Vagina (tissue), 2 donors: ENCODE measurements at regions not wholly inside any gene's neighbourhood (a gene's known extent, or its start where the extent isn't known, plus 50 kb on each side); places are given as distances from the start of the nearest gene placed in this dataset.
"Not testable (repeated sequence)": the region's sequence is repeated elsewhere in the genome, so short reads cannot be mapped to it uniquely, and the experiment has no call there.

Experiments
- DNase-seq, 2 donors: peaks; one replicate each; pipeline ENCODE4 v3.0.0-alpha.2; 2017; ENCODE audit errors: extremely low spot score in 2 of 2
- H3K27ac ChIP-seq: fragments of 200-600 bp; sonication (generic); one replicate; pipeline ENCODE4 v1.5.1; 2019
- H3K27me3 ChIP-seq: fragments of 200-600 bp; sonication (generic); one replicate; pipeline ENCODE4 v1.5.1; 2019
- H3K36me3 ChIP-seq, 2 donors: fragments of 200-600 bp; sonication (generic); one replicate each; pipeline ENCODE4 v1.5.1; 2017 to 2019
- H3K4me1 ChIP-seq: fragments of 200-600 bp; sonication (generic); one replicate; pipeline ENCODE4 v1.5.1; 2019
- H3K4me3 ChIP-seq, 2 donors: fragments of 200-600 bp; sonication (generic); 1 replicate in 1 of 2; 2 replicates in 1 of 2; pipeline ENCODE4 v1.5.1; 2016 to 2019
- H3K9me3 ChIP-seq: fragments of 200-600 bp; sonication (generic); one replicate; pipeline ENCODE4 v1.5.1; 2019
- CTCF ChIP-seq, 3 experiments: fragments of 450-650 bp in 2 of 3; fragments of 200-600 bp in 1 of 3; sonication (generic) in 1 of 3; IDR thresholded peaks; one replicate each; pipeline ENCODE4 v1.5.1; 2017 to 2019; ENCODE audit warnings: antibody characterized with exemption in 3 of 3, mild to moderate bottlenecking in 2 of 3, moderate library complexity in 2 of 3
- POLR2A ChIP-seq, 2 donors: fragments of 450-650 bp; IDR thresholded peaks; one replicate each; pipeline ENCODE4 v1.6.1; 2017; ENCODE audit warnings: antibody characterized with exemption in 2 of 2, mild to moderate bottlenecking in 2 of 2, moderate library complexity in 2 of 2
- POLR2AphosphoS5 ChIP-seq, 2 donors: sonication (generic); formaldehyde crosslinking; IDR thresholded peaks; one replicate each; pipeline ENCODE4 v1.9.0; 2017; ENCODE audit warnings: antibody characterized with exemption in 2 of 2, mild to moderate bottlenecking in 2 of 2, low read depth in 1 of 2; ENCODE audit not compliant: insufficient read depth in 1 of 2
- intact Hi-C: fragments of 100-400 bp; cut with DNase I; formaldehyde crosslinking; loops from one replicate; pipeline ENCODE4 v1.15.1; 2023

GRCh38 chr2:75846683-75847190 is 136.0 kb upstream of the GCFC2 start:
- no peak overlapping the region for H3K27ac ChIP-seq
- no peaks in the 10 kb centered on the region for H3K27me3 ChIP-seq
- TF ChIP-seq POLR2A (IDR thresholded peaks at IDR 0.05) (no peak), POLR2AphosphoS5 (IDR thresholded peaks at IDR 0.05; ENCODE audit: insufficient read depth in 1 of 2, low read depth in 1 of 2) (no peak), CTCF (IDR thresholded peaks at IDR 0.05) (no peak)
- DNase-seq = no peak
- H3K36me3 ChIP-seq = no peaks in the 10 kb centered on the region
- no peaks in the 10 kb centered on the region for H3K9me3 ChIP-seq
- intact Hi-C loops = no loop called here
- no peaks in the 10 kb centered on the region for H3K4me1 ChIP-seq
- no peak overlapping the region for H3K4me3 ChIP-seq

- H3K9me3 ChIP-seq = no peaks in the 10 kb centered on the region
- no peaks in the 10 kb centered on the region for H3K27me3 ChIP-seq
- intact Hi-C loops = no loop called here
- no peak overlapping the region for H3K27ac ChIP-seq
- no peaks in the 10 kb centered on the region for H3K4me1 ChIP-seq
- H3K36me3 ChIP-seq = no peaks in the 10 kb centered on the region
- H3K4me3 ChIP-seq = no peak overlapping the region
- DNase-seq = no peak
- no peak for TF ChIP-seq POLR2AphosphoS5 (IDR thresholded peaks at IDR 0.05; ENCODE audit: insufficient read depth in 1 of 2, low read depth in 1 of 2)
- TF ChIP-seq CTCF (IDR thresholded peaks at IDR 0.05) = no peak
- TF ChIP-seq POLR2A (IDR thresholded peaks at IDR 0.05) = no peak
Observed at GRCh38 chr2:75844651-75845050, 133.9 kb upstream of the GCFC2 start.

- H3K27ac ChIP-seq, intact Hi-C loops, H3K4me1 ChIP-seq, DNase-seq, H3K27me3 ChIP-seq, H3K36me3 ChIP-seq, H3K9me3 ChIP-seq, H3K4me3 ChIP-seq: not testable (repeated sequence)
Observed at GRCh38 chr2:75834588-75834987, 123.9 kb upstream of the GCFC2 start.

- intact Hi-C loops = no loop called here
- no peak for DNase-seq
- TF ChIP-seq CTCF (IDR thresholded peaks at IDR 0.05) (no peak), POLR2AphosphoS5 (IDR thresholded peaks at IDR 0.05; ENCODE audit: insufficient read depth in 1 of 2, low read depth in 1 of 2) (no peak), POLR2A (IDR thresholded peaks at IDR 0.05) (no peak)
Observed at GRCh38 chr2:75833386-75833785, 122.7 kb upstream of the GCFC2 start.

GRCh38 chr2:75828826-75829225 is 118.1 kb upstream of the GCFC2 start:
- DNase-seq = no peak
- H3K27ac ChIP-seq = no peak overlapping the region
- H3K27me3 ChIP-seq = no peaks in the 10 kb centered on the region
- no peak overlapping the region for H3K4me3 ChIP-seq
- intact Hi-C loops = no loop called here
- no peaks in the 10 kb centered on the region for H3K4me1 ChIP-seq
- H3K9me3 ChIP-seq = no peaks in the 10 kb centered on the region
- TF ChIP-seq POLR2AphosphoS5 (IDR thresholded peaks at IDR 0.05; ENCODE audit: insufficient read depth in 1 of 2, low read depth in 1 of 2) (no peak), CTCF (IDR thresholded peaks at IDR 0.05) (no peak), POLR2A (IDR thresholded peaks at IDR 0.05) (no peak)
- H3K36me3 ChIP-seq = no peaks in the 10 kb centered on the region

More at GRCh38 chr2:75833386-75833785, 122.7 kb upstream of the GCFC2 start:
- H3K36me3 ChIP-seq = no peaks in the 10 kb centered on the region
- H3K4me1 ChIP-seq = no peaks in the 10 kb centered on the region
- no peak overlapping the region for H3K27ac ChIP-seq
- H3K9me3 ChIP-seq = no peaks in the 10 kb centered on the region
- H3K4me3 ChIP-seq = no peak overlapping the region
- H3K27me3 ChIP-seq = no peaks in the 10 kb centered on the region

GRCh38 chr2:75823515-75823914 is 112.8 kb upstream of the GCFC2 start:
- DNase-seq, intact Hi-C loops, H3K9me3 ChIP-seq, H3K4me3 ChIP-seq, H3K36me3 ChIP-seq, H3K27me3 ChIP-seq, H3K27ac ChIP-seq, H3K4me1 ChIP-seq: not testable (repeated sequence)
